ENCODE measurements at regions not wholly inside any gene's neighbourhood (a gene's known extent, or its start where the extent isn't known, plus 50 kb on each side); places are given as distances from the start of the nearest gene placed in this dataset.
"Not testable (repeated sequence)": the region's sequence is repeated elsewhere in the genome, so short reads cannot be mapped to it uniquely, and the experiment has no call there.

- no peak overlapping the region for H3K4me3 ChIP-seq (ENCODE audit: low read depth, low read length)
- TF ChIP-seq CTCF (conservative IDR thresholded peaks at IDR 0.05; ENCODE audit: low read depth, low read length) = no peak
- no peak for DNase-seq (ENCODE audit: low read depth)
Measured at GRCh38 chr2:216934151-216934550, 74.3 kb upstream of the TNP1 start.

- H3K4me3 ChIP-seq (ENCODE audit: low read depth, low read length) = no peak overlapping the region
- DNase-seq (ENCODE audit: low read depth) = no peak
- TF ChIP-seq CTCF (conservative IDR thresholded peaks at IDR 0.05; ENCODE audit: low read depth, low read length) = no peak
Measured at GRCh38 chr2:216932863-216933548, 73.1 kb upstream of the TNP1 start.

GRCh38 chr2:216932113-216932862 lies 72.4 kb upstream of the TNP1 start:
- no peak for TF ChIP-seq CTCF (conservative IDR thresholded peaks at IDR 0.05; ENCODE audit: low read depth, low read length)
- H3K4me3 ChIP-seq (ENCODE audit: low read depth, low read length) = no peak overlapping the region
- DNase-seq (ENCODE audit: low read depth) = no peak

- no peak overlapping the region for H3K4me3 ChIP-seq (ENCODE audit: low read depth, low read length)
- TF ChIP-seq CTCF (conservative IDR thresholded peaks at IDR 0.05; ENCODE audit: low read depth, low read length) = no peak
- DNase-seq (ENCODE audit: low read depth) = no peak
Measured at GRCh38 chr2:216930716-216931115, 70.9 kb upstream of the TNP1 start.

GRCh38 chr2:216929338-216929737 lies 69.5 kb upstream of the TNP1 start:
- not testable (repeated sequence) for H3K4me3 ChIP-seq (ENCODE audit: low read depth, low read length); DNase-seq (ENCODE audit: low read depth)

GRCh38 chr2:216927163-216927562 lies 67.3 kb upstream of the TNP1 start:
- no peak overlapping the region for H3K4me3 ChIP-seq (ENCODE audit: low read depth, low read length)
- DNase-seq (ENCODE audit: low read depth) = no peak
- TF ChIP-seq CTCF (conservative IDR thresholded peaks at IDR 0.05; ENCODE audit: low read depth, low read length) = no peak

GRCh38 chr2:216925636-216926366 lies 65.9 kb upstream of the TNP1 start:
- H3K4me3 ChIP-seq (ENCODE audit: low read depth, low read length) = no peak overlapping the region
- TF ChIP-seq CTCF (conservative IDR thresholded peaks at IDR 0.05; ENCODE audit: low read depth, low read length) = no peak
- DNase-seq (ENCODE audit: low read depth) = no peak

Measured in epithelial cell of proximal tubule (primary cell).